ENCODE measurements at regions not wholly inside any gene's neighbourhood (a gene's known extent, or its start where the extent isn't known, plus 50 kb on each side); places are given as distances from the start of the nearest gene placed in this dataset.
"Not testable (repeated sequence)": the region's sequence is repeated elsewhere in the genome, so short reads cannot be mapped to it uniquely, and the experiment has no call there.

- no peak for DNase-seq
Observed at GRCh38 chr14:71336489-71337192, 429.4 kb downstream of the PCNX1 start.

DNA sequence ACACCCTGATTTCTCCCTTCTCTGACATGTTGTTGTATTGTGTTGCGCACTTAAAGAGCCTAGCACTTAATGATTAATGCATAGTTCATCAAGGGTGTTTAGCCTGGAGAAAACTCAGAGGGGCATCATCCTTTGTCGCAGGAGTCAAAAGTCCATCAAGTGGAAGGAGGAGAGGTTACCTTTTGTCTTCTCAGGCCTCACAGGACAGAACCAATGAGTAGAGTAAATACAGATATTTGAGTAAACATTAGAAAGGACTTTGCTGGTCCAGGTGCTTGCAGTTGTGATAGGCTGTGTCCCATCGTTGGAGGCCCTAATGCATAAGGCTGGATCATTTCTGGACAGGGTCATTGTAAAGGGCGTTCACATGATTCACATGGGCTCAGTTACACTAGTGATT, 430.9 kb downstream of the PCNX1 start:
- DNase-seq: no peak

- DNase-seq: no peak
Observed at GRCh38 chr14:71339650-71340415, 432.6 kb downstream of the PCNX1 start.

- DNase-seq: no peak
Observed at GRCh38 chr14:71341156-71341555, 433.9 kb downstream of the PCNX1 start.

DNA sequence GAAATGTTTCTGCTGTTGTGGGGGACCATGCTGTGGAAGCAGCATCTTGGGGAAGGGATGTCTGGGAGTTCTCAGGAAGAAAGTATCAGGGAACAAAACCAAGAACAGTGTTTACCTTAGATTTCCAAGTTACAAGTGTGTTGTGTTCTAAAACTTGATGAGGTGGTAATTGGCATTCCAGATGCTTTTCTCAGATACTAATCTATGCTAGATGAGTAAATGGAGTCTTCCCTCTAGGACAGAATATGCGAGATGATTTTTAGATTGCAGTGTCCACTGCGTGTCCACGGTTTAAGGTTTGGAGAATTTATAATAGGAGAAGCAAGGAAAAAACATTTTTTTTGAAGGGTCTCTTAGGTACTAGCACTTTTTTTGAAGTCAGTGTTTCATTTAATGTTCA, 436.5 kb downstream of the PCNX1 start:
- DNase-seq: no peak

GRCh38 chr14:71344506-71344905, 437.2 kb downstream of the PCNX1 start:
- no peak for DNase-seq

DNA sequence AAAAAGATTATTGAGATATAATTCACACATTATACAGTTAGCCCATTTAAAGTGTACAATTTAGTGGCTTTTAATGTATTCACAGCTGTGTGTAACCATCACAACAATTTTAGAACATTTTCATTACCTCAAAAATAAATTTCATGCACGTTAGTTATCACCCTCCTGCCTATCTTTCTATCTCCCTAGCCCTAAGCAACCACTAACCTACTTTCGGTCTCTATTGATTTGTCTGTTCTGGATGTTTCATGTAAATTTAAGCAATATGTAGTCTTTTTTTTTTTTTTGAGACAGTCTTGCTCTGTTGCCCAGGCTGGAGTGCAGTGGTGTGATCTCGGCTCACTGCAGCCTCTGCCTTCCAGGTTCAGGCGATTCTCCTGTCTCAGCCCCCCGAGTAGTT, 439.4 kb downstream of the PCNX1 start:
- no peak for DNase-seq

DNA sequence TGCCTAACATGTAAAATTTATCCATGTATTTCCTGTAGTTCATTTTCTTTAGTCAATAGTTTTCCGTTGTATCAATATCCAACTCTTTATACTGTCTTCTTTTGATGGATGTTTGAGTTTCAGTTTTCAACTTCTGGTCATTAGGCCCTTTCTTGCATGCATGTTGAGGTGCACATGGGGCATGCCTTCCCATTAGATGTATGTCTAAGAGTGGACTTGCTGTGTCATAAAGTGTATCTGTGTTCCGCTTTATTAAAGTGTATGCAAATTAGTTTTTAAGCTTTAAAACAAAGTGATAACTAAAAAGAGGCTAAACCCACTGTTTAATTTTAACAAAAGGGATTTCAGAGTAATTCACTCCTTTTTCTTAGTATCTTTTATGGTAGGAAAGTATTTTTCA, 441.1 kb downstream of the PCNX1 start:
- no peak for DNase-seq

- no peak for DNase-seq
Observed at GRCh38 chr14:71348817-71349216, 441.6 kb downstream of the PCNX1 start.

GRCh38 chr14:71354142-71354541, 446.9 kb downstream of the PCNX1 start:
- no peak for DNase-seq

- DNase-seq: no peak
Observed at GRCh38 chr14:71354801-71355200, 447.5 kb downstream of the PCNX1 start.

- no peak for DNase-seq
Observed at GRCh38 chr14:71355324-71356201, 448.3 kb downstream of the PCNX1 start.

DNA sequence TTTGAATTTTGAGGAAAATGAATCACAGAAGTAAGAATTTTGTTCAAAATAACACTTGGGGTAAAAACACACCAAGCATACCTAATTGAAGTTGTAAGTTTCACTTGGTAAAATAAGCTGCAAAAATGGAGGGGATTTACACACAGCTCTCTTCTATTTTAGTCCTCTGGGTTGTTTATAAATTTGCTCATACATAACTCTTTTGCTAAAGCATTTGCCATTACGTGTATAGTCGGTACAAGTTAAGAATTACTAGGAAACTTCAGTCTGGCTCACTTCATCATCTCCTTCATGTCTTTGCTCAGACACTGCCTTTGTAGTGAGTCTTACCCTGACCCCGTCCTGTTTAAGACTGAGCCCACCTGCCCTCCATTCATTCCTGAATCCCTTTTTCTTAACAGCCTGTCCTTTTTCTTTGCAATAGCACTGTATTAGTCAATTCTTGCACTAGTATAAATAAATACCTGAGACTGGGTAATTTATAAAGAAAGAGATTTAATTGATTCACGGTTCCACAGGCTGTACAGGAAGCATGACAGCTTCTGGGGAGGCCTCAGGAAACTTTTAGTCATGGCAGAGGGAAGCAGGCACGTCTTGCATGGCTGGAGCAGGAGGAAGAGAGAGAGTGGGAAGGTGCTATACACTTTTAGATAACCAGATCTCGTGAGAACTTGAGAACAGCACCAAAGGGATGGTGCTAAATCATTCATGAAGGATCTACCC, 451.1 kb downstream of the PCNX1 start:
- DNase-seq: no peak

- not testable (repeated sequence) for DNase-seq
Observed at GRCh38 chr14:71358932-71359421, 451.7 kb downstream of the PCNX1 start.

DNA sequence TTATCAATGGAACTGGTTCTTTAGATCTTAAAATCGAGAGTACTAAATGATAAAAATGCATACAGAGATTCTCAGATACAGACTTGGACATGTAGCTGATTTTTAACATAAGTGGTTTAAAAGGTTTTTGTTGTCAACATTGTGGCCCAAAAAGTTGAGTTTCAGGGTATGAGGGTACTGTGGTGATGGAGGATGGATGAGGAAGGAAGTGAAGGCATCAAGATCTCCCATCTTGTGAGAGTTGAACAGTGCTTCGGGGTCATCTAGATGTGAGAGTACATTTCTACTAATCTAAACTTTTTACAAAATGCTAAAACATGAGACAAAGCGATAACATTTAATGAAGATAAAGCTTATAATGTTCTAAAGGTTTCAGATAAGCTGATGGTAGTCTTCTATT, 452.6 kb downstream of the PCNX1 start:
- no peak for DNase-seq

- DNase-seq: no peak
Observed at GRCh38 chr14:71361336-71361735, 454.1 kb downstream of the PCNX1 start.

GRCh38 chr14:71361874-71362273, 454.6 kb downstream of the PCNX1 start:
- no peak for DNase-seq

GRCh38 chr14:71362282-71362681, 455.0 kb downstream of the PCNX1 start:
- DNase-seq: no peak

DNA sequence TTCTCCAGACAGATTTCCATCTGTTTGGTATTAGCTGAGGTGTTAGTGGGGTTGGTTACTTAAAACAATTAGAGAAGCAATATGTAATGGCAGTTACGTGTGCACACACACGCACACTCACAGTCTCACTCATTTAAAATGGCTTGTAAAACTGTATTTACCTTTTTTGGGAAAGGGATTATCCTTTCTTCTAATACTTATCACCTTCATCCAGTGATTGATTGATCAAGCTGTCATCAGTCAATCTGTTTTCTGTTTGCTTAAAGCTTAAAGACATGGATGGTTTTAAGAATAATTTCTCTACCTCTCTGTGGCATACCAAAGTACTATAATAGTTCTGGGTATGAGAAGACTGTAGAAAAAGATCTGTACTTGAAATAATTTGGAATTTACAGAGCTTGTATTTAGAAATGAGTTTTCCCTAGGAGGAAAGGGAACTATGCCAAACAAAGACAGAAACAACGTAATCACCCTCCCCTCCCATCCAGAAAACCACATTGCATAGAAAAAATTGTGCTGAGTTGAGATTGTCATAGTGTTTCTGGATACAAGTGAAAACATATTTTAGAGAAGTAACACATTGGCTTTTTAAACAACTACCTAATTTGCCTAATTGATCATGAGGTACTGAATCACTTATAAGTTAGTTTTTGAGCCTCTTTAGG, 455.8 kb downstream of the PCNX1 start:
- no peak for DNase-seq

DNA sequence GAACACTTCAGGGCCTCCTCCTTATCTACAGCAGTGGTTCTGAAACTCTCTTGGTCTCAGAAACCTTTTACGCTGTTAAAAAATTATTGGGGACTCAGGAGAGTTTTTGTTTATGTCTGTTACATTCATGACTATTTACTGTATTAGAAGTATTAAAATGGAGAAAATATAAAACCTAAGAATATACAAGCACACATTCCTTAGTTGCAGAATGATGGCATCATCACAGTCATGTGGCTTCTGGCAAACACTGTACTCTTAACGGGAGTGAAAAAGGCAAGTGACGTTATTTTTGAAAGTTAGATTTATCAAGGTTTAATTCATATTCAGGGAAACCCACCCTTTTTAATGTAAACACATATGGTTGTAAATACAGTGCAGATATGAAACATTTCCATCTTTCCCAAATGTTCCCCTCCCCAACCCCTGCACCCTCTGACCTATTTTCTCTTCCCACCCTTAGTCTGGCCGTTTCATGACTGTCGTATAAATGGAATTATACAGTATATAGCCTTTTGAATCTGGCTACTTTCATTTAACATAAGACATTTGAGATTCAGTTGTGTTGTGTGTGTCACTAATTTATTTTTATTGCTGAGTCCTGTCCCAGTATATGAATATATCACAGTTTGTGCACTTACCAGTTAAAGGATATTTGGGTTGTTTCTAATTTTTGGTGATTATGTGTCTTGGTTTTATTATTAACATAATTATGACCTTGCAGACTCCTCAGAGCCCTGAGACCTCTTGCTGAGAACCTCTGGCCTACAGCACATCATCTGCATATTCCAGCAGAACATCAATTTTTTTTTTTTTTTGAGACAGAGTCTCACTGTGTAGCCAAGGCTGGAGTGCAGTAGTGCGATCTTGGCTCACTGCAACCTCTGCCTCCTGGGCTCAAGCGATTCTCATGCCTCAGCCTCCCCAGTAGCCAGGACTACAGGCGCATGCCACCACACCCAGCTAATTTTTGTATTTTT, 457.0 kb downstream of the PCNX1 start:
- DNase-seq: no peak

DNA sequence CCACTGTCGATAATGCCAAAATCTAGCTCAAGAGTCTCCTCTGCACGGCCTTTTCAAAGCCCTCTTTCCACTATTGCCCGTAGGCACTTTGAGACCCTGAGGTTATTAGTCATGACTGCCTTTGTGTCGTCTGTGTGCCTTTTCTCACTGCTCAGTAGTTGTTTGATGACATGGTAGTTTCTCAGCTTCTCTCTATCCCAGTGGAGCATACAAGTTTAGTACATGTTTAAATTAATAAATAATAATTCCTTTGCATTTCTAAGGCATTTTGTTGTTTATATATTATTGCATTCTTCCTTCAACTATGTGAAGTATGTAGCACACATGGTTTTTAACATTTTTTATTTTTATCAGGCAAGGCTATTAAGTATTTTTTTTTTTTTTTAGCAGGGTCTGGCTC, 458.1 kb downstream of the PCNX1 start:
- DNase-seq: no peak
